Loucy (cell line): ENCODE measurements at regions not wholly inside any gene's neighbourhood (a gene's known extent, or its start where the extent isn't known, plus 50 kb on each side); places are given as distances from the start of the nearest gene placed in this dataset.

ENCODE experiments used
- H2AFZ ChIP-seq: fragments of 200-600 bp; sonication (generic); 2 replicates; pipeline ENCODE4 v1.6.0; 2016; ENCODE audit warnings: antibody characterized with exemption, mild to moderate bottlenecking, low read length, moderate library complexity
- H3F3A ChIP-seq: fragments of 200-600 bp; 2 replicates; pipeline ENCODE4 v1.6.0; 2016; ENCODE audit warnings: antibody characterized with exemption, low read depth, mild to moderate bottlenecking
- H3K27me3 ChIP-seq: fragments of 200-600 bp; sonication (generic); 2 replicates; pipeline ENCODE4 v1.6.1; 2014; ENCODE audit warnings: low read length, mild to moderate bottlenecking; ENCODE audit not compliant: insufficient read depth, poor library complexity, severe bottlenecking
- H3K36me3 ChIP-seq: fragments of 200-600 bp; sonication (generic); 2 replicates; pipeline ENCODE4 v1.6.1; 2016; ENCODE audit warnings: low read length; ENCODE audit not compliant: insufficient read depth
- H3K4me1 ChIP-seq: fragments of 200-600 bp; sonication (generic); 2 replicates; pipeline ENCODE4 v1.5.1; 2014; ENCODE audit warnings: low read length, mild to moderate bottlenecking; ENCODE audit not compliant: insufficient read depth, poor library complexity, severe bottlenecking
- H3K4me2 ChIP-seq: fragments of 200-600 bp; sonication (generic); 2 replicates; pipeline ENCODE4 v1.6.0; 2014; ENCODE audit warnings: antibody characterized with exemption, low read length, low read depth, mild to moderate bottlenecking; ENCODE audit not compliant: poor library complexity, severe bottlenecking
- H3K4me3 ChIP-seq: fragments of 200-600 bp; sonication (generic); 2 replicates; pipeline ENCODE4 v1.5.1; 2014; ENCODE audit warnings: low read length, mild to moderate bottlenecking, mixed read lengths; ENCODE audit not compliant: poor library complexity, severe bottlenecking
- H3K79me2 ChIP-seq: fragments of 200-600 bp; sonication (generic); 2 replicates; pipeline ENCODE4 v1.6.1; 2014; ENCODE audit warnings: low read length; ENCODE audit not compliant: insufficient read depth
- H3K9ac ChIP-seq: fragments of 200-600 bp; sonication (generic); 2 replicates; pipeline ENCODE4 v1.6.0; 2014; ENCODE audit warnings: mild to moderate bottlenecking, low read depth, low read length, moderate library complexity; ENCODE audit not compliant: poor library complexity, severe bottlenecking
- H3K9me2 ChIP-seq: fragments of 200-600 bp; sonication (generic); replicated peaks from 2 replicates; pipeline ENCODE4 v1.6.1; 2016; ENCODE audit warnings: low read depth, low read length, mixed read lengths
- H3K9me3 ChIP-seq: fragments of 200-600 bp; sonication (generic); 2 replicates; pipeline ENCODE4 v1.6.1; 2014; ENCODE audit warnings: mild to moderate bottlenecking, antibody characterized with exemption, low read length, low read depth; ENCODE audit not compliant: insufficient read depth
- H4K20me1 ChIP-seq: fragments of 200-600 bp; sonication (generic); 2 replicates; pipeline ENCODE4 v1.6.0; 2014; ENCODE audit warnings: antibody characterized with exemption, low read length, mild to moderate bottlenecking; ENCODE audit not compliant: insufficient read depth, poor library complexity, severe bottlenecking
- CTCF ChIP-seq: fragments of 200-600 bp; sonication (generic); conservative IDR thresholded peaks from 2 replicates; pipeline ENCODE4 v1.5.1; 2014; ENCODE audit warnings: mild to moderate bottlenecking, antibody characterized with exemption, low read length
- EZH2phosphoT487 ChIP-seq: fragments of 200-600 bp; IDR thresholded peaks from 2 replicates; pipeline ENCODE4 v1.6.1; 2018; ENCODE audit warnings: antibody characterized with exemption, mild to moderate bottlenecking, moderate library complexity, borderline replicate concordance

- Histone ChIP-seq H4K20me1 (no peaks in the 10 kb centered on the region), H3K36me3 (no peaks in the 10 kb centered on the region), H3K4me2 (no peak overlapping the region), H3K4me1 (no peaks in the 10 kb centered on the region), H3K4me3 (no peak overlapping the region), H2AFZ (no peak overlapping the region), H3K9ac (no peak overlapping the region), H3K9me3 (no peaks in the 10 kb centered on the region), H3F3A (no peaks in the 10 kb centered on the region), H3K79me2 (no peaks in the 10 kb centered on the region), H3K27me3 (no peaks in the 10 kb centered on the region), H3K9me2 (no peaks in the 10 kb centered on the region)
- TF ChIP-seq CTCF (no peak), EZH2phosphoT487 (no peak)
Observed at GRCh38 chr5:72648480-72648879, 141.3 kb upstream of the ZNF366 start.

- Histone ChIP-seq H3K9me2 (no peaks in the 10 kb centered on the region), H3K27me3 (no peaks in the 10 kb centered on the region), H4K20me1 (no peaks in the 10 kb centered on the region), H3K9ac (no peak overlapping the region), H3K4me3 (no peak overlapping the region), H3F3A (no peaks in the 10 kb centered on the region), H2AFZ (no peak overlapping the region), H3K4me1 (no peaks in the 10 kb centered on the region), H3K36me3 (no peaks in the 10 kb centered on the region), H3K9me3 (no peaks in the 10 kb centered on the region), H3K79me2 (no peaks in the 10 kb centered on the region), H3K4me2 (no peak overlapping the region)
- no peak for TF ChIP-seq CTCF
- no peak for TF ChIP-seq EZH2phosphoT487
Observed at GRCh38 chr5:72647806-72648205, 140.6 kb upstream of the ZNF366 start.

- no peaks in the 10 kb centered on the region for H3K9me3 ChIP-seq
- H3K36me3 ChIP-seq, result no peaks in the 10 kb centered on the region
- no peaks in the 10 kb centered on the region for H3K4me1 ChIP-seq
- H4K20me1 ChIP-seq, result no peaks in the 10 kb centered on the region
- H3K9ac ChIP-seq, result no peak overlapping the region
- H3K79me2 ChIP-seq, result no peaks in the 10 kb centered on the region
- H3K27me3 ChIP-seq, result no peaks in the 10 kb centered on the region
- H2AFZ ChIP-seq, result no peak overlapping the region
- TF ChIP-seq EZH2phosphoT487 (no peak), CTCF (no peak)
- no peaks in the 10 kb centered on the region for H3F3A ChIP-seq
- H3K4me2 ChIP-seq, result no peak overlapping the region
- no peak overlapping the region for H3K4me3 ChIP-seq
- no peaks in the 10 kb centered on the region for H3K9me2 ChIP-seq
Observed at GRCh38 chr5:72646246-72646866, 139.1 kb upstream of the ZNF366 start.
